HCT116 (cell line): ENCODE measurements at regions not wholly inside any gene's neighbourhood (a gene's known extent, or its start where the extent isn't known, plus 50 kb on each side); places are given as distances from the start of the nearest gene placed in this dataset.

Source experiments
- ATAC-seq: fragments of 200-7000 bp; cut with Tn5 transposase; 2 replicates; pipeline ENCODE4 v1.9.1; 2020; ENCODE audit warnings: mild to moderate bottlenecking, moderate library complexity
- BruUV-seq: library from RNA; stranded (reverse); fragments of 400-500 nt; replicated peaks from 2 replicates; lab custom pipeline; 2021; lab: Mats Ljungman, UMichigan
- CTCF ChIA-PET: fragments of 300-600 bp; sonication (Branson Sonifier 250); formaldehyde crosslinking; loops from one replicate; lab custom pipeline; 2021; ENCODE audit warnings: antibody characterized with exemption; lab: Charles Lee
- POLR2A ChIA-PET: fragments of 300-600, 350-600 bp; sonication (Branson Sonifier 250); formaldehyde crosslinking; loops from one replicate; lab custom pipeline; 2021; ENCODE audit warnings: antibody characterized with exemption; lab: Charles Lee
- RAD21 ChIA-PET, 2 experiments: fragments of 300-600 bp; sonication (Branson Sonifier 250); formaldehyde crosslinking; loops; one replicate each; lab custom pipeline; 2023; ENCODE audit warnings: low total read pairs in 2 of 2; ENCODE audit not compliant: uncharacterized antibody in 2 of 2, unreplicated experiment in 2 of 2, low non-redundant PET in 1 of 2; lab: Charles Lee
- DNase-seq: peaks from one replicate; pipeline ENCODE4 v3.0.0-alpha.2; 2010; ENCODE audit warnings: low read depth, low spot score
- H2AFZ ChIP-seq: fragments of 200-600 bp; shearing (Covaris generic), sonication (generic); 2 replicates; pipeline ENCODE4 v1.6.1; 2017; ENCODE audit warnings: low read depth, mixed run types, mixed read lengths, antibody characterized with exemption, low read length; ENCODE audit not compliant: poor library complexity, severe bottlenecking
- H3K27ac ChIP-seq: 2 replicates; pipeline ENCODE4 v1.5.1; 2012; ENCODE audit warnings: low read depth, low read length
- H3K27me3 ChIP-seq: fragments of 200-600 bp; sonication (generic); 2 replicates; pipeline ENCODE4 v1.6.1; 2016; ENCODE audit warnings: mixed run types, low read length, mixed read lengths; ENCODE audit not compliant: insufficient read depth
- H3K36me3 ChIP-seq, 2 experiments: fragments of 200-500 bp in 1 of 2; fragments of 200-600 bp in 1 of 2; sonication (Bioruptor generic) in 1 of 2; sonication (generic) in 1 of 2; 2 replicates each; pipeline versions ENCODE4 v1.5.1 to v1.6.1; 2014 to 2016; ENCODE audit warnings: low read length in 2 of 2, inconsistent platforms in 1 of 2, mixed read lengths in 1 of 2, mixed run types in 1 of 2; ENCODE audit not compliant: insufficient read depth in 2 of 2, control insufficient read depth in 1 of 2
- H3K4me1 ChIP-seq, 2 experiments: fragments of 200-600 bp in 1 of 2; sonication (generic) in 1 of 2; 2 replicates each; pipeline versions ENCODE4 v1.5.1 to v1.6.1; 2012 to 2017; ENCODE audit warnings: low read length in 2 of 2, inconsistent platforms in 1 of 2, mild to moderate bottlenecking in 1 of 2, mixed read lengths in 1 of 2, mixed run types in 1 of 2, moderate library complexity in 1 of 2; ENCODE audit not compliant: insufficient read depth in 2 of 2, control insufficient read depth in 1 of 2
- H3K4me2 ChIP-seq: fragments of 200-600 bp; sonication (generic); 2 replicates; pipeline ENCODE4 v1.6.1; 2017; ENCODE audit warnings: mixed run types, low read length, mixed read lengths
- H3K4me3 ChIP-seq, 2 experiments: fragments of 200-600 bp in 1 of 2; sonication (generic) in 1 of 2; replicated peaks in 1 of 2; 2 replicates each; pipeline ENCODE4 v1.5.1; 2011 to 2016; ENCODE audit warnings: low read length in 2 of 2, control low read depth in 1 of 2, low read depth in 1 of 2, mild to moderate bottlenecking in 1 of 2, mixed read lengths in 1 of 2, mixed run types in 1 of 2
- H3K79me2 ChIP-seq: fragments of 200-600 bp; sonication (generic); 2 replicates; pipeline ENCODE4 v1.6.1; 2017; ENCODE audit warnings: mild to moderate bottlenecking, mixed run types, low read length, moderate library complexity, mixed read lengths; ENCODE audit not compliant: insufficient read depth
- H3K9ac ChIP-seq: fragments of 200-600 bp; sonication (generic); 2 replicates; pipeline ENCODE4 v1.6.1; 2016; ENCODE audit warnings: low read length, mixed read lengths
- H3K9me2 ChIP-seq: fragments of 200-600 bp; sonication (generic), shearing (Covaris generic); 2 replicates; pipeline ENCODE4 v1.6.1; 2017; ENCODE audit warnings: mixed run types, mild to moderate bottlenecking, moderate library complexity; ENCODE audit not compliant: insufficient read depth
- H3K9me3 ChIP-seq, 2 experiments: fragments of 200-500 bp in 1 of 2; fragments of 200-600 bp in 1 of 2; sonication (Bioruptor generic) in 1 of 2; sonication (generic) in 1 of 2; 2 replicates each; pipeline ENCODE4 v1.6.1; 2014 to 2017; ENCODE audit warnings: low read length in 2 of 2, mixed read lengths in 2 of 2, inconsistent platforms in 1 of 2, low read depth in 1 of 2, mild to moderate bottlenecking in 1 of 2, mixed run types in 1 of 2, moderate library complexity in 1 of 2; ENCODE audit not compliant: control insufficient read depth in 1 of 2, insufficient read depth in 1 of 2
- H4K20me1 ChIP-seq: fragments of 200-600 bp; sonication (generic), shearing (Covaris generic); 2 replicates; pipeline ENCODE4 v1.6.1; 2017; ENCODE audit warnings: mixed run types, mild to moderate bottlenecking, moderate library complexity; ENCODE audit not compliant: insufficient read depth
- ATF3 ChIP-seq: IDR thresholded peaks from 2 replicates; pipeline ENCODE4 v1.6.1; 2012
- CEBPB ChIP-seq: IDR thresholded peaks from 2 replicates; pipeline ENCODE4 v1.6.1; 2012; ENCODE audit warnings: low read depth
- EZH2 ChIP-seq: fragments of 200-600 bp; sonication (generic); IDR thresholded peaks from 2 replicates; pipeline ENCODE4 v1.6.1; 2017; ENCODE audit warnings: antibody characterized with exemption, mixed run types
- FOSL1 ChIP-seq: IDR thresholded peaks from 2 replicates; pipeline ENCODE4 v1.6.1; 2012; ENCODE audit warnings: low read depth
- MAX ChIP-seq: IDR thresholded peaks from 2 replicates; pipeline ENCODE4 v1.6.1; 2012
- POLR2A ChIP-seq: IDR thresholded peaks from 2 replicates; pipeline ENCODE4 v1.7.0; 2011; ENCODE audit warnings: borderline replicate concordance; ENCODE audit not compliant: insufficient read depth, insufficient read length; ENCODE audit errors: extremely low read depth
- POLR2AphosphoS5 ChIP-seq: IDR thresholded peaks from 2 replicates; pipeline ENCODE4 v1.6.1; 2011; ENCODE audit warnings: mild to moderate bottlenecking, low read depth, low read length, moderate library complexity
- SIN3A ChIP-seq: IDR thresholded peaks from 2 replicates; pipeline ENCODE4 v1.6.1; 2012; ENCODE audit warnings: low read depth
- TCF7L2 ChIP-seq: IDR thresholded peaks from 2 replicates; pipeline ENCODE4 v1.7.0; 2011; ENCODE audit warnings: borderline replicate concordance, inconsistent platforms; ENCODE audit not compliant: insufficient read depth, insufficient read length; ENCODE audit errors: extremely low read depth
- ZBTB33 ChIP-seq: IDR thresholded peaks from 2 replicates; pipeline ENCODE4 v1.6.1; 2011; ENCODE audit warnings: mild to moderate bottlenecking, low read length, moderate library complexity; ENCODE audit not compliant: insufficient replicate concordance; ENCODE audit errors: extremely low read depth
- ZFX ChIP-seq: fragments of 450-650 bp; IDR thresholded peaks from 2 replicates; pipeline ENCODE4 v1.6.1; 2017
- intact Hi-C: fragments of 100-400 bp; cut with micrococcal nuclease; formaldehyde crosslinking; loops from 2 replicates; pipeline ENCODE4 v1.10.0; 2022

DNA sequence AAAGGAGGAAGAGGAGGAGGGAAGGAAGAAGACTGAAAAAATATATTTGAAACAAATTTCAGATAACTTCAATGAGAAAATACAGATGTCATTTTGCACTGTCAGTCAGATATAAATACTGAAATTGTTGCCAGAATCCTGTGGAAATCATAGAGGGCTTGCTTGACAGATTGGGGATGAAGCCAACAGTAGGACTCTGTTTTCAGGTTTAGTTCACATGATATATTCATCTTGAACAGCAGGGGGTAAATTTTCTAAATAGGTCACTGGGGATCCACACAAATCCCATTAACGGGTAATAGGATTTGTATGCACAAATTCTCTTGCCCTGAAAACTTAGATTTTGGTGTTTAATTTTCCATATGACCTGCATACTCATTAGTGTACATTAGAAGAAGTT lies 103.3 kb upstream of the PCDH18 start:
- intact Hi-C loops, result no loop called here
- POLR2A ChIA-PET, result no interaction called here
- no peaks in the 10 kb centered on the region for H3K9me2 ChIP-seq
- no peak overlapping the region for H3K27ac ChIP-seq
- H2AFZ ChIP-seq, result no peak overlapping the region
- DNase-seq (no peak), ATAC-seq (no peak)
- H3K27me3 ChIP-seq, result no peaks in the 10 kb centered on the region
- BruUV-seq, result no TSS peak
- H3K79me2 ChIP-seq, result no peaks in the 10 kb centered on the region
- RAD21 ChIA-PET, result no interaction called here
- no peaks in the 10 kb centered on the region for H3K36me3 ChIP-seq
- TF ChIP-seq ATF3 (no peak), POLR2A (no peak), FOSL1 (no peak), MAX (no peak), ZBTB33 (no peak), EZH2 (no peak), SIN3A (no peak), ZFX (no peak), POLR2AphosphoS5 (no peak), CEBPB (no peak), TCF7L2 (no peak)
- H3K4me2 ChIP-seq, result no peak overlapping the region
- CTCF ChIA-PET, result no interaction called here
- H3K4me3 ChIP-seq, result no peak overlapping the region
- no peaks in the 10 kb centered on the region for H4K20me1 ChIP-seq
- no peaks in the 10 kb centered on the region for H3K9me3 ChIP-seq
- no peaks in the 10 kb centered on the region for H3K4me1 ChIP-seq
- no peak overlapping the region for H3K9ac ChIP-seq
